Daoy (cell line): ENCODE measurements at regions not wholly inside any gene's neighbourhood (a gene's known extent, or its start where the extent isn't known, plus 50 kb on each side); places are given as distances from the start of the nearest gene placed in this dataset.

Source experiments
- DNase-seq: peaks from one replicate; pipeline ENCODE4 v3.0.0-alpha.2; 2015; ENCODE audit warnings: low read depth

DNA sequence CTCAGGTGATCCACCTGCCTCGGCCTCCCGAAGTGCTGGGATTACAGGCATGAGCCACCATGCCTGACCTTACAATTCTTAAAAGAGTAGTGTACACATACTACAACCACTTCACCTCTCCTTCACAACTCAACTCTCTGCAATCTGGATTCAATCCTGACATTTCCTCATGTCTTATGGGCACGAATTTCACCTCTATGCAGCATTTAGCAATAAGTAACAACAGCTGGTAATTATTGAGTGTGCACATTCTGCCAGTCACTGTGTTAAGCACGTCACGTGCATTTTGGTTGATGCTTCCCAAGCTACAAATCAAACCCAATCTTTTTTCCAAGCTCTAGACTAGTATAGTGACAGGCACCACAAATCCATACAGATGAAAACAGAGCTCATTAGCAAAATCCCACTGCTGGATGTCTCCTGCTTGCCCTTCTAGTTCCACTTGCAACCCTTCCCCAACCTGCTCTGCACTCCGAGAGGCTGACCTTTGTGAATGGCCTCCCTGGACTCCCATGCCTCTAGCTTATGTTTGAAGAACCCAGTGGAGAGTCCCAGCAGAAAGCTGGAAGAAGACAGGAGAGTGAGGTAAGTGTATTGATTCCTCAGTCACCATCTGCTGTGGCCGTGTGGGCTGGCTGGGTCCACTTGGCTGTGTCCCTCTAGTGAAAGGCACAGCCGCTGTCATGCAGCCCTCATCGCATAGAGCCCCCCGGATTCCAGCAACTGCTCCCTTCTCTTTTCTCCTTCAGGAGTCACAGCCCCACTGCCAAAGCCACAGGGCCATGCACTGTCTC, 176.5 kb downstream of the MEX3B start:
- no peak for DNase-seq

GRCh38 chr15:81865850-81866537, 179.8 kb downstream of the MEX3B start:
- no peak for DNase-seq

- peak; percentile 6 for DNase-seq
Measured at GRCh38 chr15:81863162-81863561, 182.7 kb downstream of the MEX3B start.

- DNase-seq = no peak
Measured at GRCh38 chr15:81859737-81860516, 185.9 kb downstream of the MEX3B start.

DNA sequence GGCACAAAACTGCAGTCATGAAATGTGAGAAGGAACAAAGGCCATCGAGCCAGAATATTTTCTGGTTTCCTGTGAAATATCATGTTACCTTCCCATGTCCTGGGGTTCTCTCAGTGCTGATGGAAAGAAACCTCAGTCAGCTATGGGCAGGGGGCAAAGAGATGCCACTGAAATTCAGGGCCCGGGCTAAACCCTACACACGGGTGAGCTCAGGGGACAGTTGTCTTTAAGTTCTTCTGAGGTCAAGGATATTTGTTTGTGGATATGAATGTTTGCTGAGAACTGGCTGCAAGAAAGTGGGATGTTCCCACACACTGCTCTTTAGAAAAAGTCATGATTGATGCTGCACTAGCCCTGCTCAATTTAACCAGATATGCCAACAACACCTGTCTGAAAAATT, 187.2 kb downstream of the MEX3B start:
- DNase-seq = no peak

- no peak for DNase-seq
Measured at GRCh38 chr15:81858136-81858535, 187.7 kb downstream of the MEX3B start.

DNA sequence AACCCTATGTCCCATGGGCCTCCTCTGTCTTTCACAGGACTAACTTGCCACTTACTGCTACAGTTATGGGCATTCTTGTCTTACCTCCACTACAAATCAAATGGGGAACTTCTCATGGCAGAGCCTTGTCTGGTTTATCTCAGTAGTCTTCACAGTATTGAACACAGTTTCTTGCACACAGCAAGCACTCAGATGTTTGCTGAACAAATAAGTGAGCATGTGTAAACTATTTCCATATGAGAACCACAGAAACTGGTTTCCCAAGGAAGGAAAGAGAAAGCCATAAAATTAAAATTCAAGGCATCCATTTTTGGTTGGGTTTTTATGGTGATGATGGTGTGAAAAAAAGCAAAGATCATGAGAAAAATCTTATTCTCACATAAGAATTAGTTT, 189.2 kb downstream of the MEX3B start:
- no peak for DNase-seq

GRCh38 chr15:81856001-81856633, 189.7 kb downstream of the MEX3B start:
- DNase-seq = no peak

- no peak for DNase-seq
Measured at GRCh38 chr15:81853150-81853748, 192.6 kb downstream of the MEX3B start.

GRCh38 chr15:81852411-81853149, 193.2 kb downstream of the MEX3B start:
- no peak for DNase-seq

DNA sequence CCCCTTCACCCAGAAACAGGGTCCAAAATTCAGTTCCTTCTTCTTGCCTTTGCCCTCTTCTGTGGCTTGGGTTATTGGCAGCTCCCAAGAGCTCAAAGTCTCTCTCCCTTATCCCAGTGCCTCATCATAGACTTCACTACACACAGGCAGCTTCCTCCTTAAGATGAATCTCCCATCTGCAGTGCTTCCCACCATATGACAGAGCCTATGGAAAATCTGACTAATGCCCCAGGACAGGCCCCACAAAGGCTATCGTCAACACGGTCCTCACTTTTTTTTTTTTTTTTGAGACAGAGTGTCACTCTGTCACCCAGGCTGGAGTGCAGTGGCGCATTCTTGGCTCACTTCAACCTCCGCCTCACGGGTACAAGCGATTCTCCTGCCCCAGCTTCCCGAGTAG, 194.1 kb downstream of the MEX3B start:
- no peak for DNase-seq

DNA sequence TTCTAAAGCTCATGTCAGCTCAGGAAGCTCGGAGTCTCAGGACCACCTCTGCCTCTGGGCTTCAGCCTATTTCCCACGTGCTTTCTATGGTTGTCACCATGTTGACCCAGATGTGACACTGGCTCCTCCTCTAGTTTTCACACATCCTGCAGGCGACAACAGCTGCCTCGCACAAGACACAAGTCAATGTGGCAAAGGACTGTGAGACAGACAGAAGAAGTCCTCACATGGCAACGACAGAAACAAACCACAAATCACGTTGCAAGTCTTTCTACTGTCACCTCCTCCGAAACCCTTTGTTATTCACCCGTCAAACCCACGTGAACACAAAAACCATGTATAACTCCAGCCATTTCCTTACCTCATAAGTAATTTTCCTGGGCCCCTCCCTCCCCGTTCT, 194.5 kb downstream of the MEX3B start:
- no peak for DNase-seq

DNA sequence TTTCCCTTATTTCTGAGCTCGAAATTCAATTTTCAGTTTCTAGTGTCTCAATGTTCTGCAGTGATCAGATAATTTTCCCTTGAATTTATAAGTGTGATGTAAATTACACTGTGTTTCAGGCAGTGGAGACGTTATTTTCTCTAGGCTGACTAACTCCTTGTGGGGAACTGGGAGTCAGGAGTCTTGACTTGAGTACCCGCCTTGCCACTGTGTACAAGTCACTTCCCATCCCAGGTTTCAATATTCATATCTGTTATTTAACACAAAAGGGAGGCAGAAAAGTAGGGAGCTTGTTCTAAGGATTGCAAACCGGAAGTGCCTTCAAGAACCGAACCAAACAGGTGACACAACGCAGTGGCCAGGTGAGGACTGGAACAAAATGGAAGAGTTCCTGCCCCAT, 196.5 kb downstream of the MEX3B start:
- no peak for DNase-seq

- DNase-seq = no peak
Measured at GRCh38 chr15:81848701-81849100, 197.1 kb downstream of the MEX3B start.

GRCh38 chr15:81843757-81844407, 201.9 kb downstream of the MEX3B start:
- no peak for DNase-seq

GRCh38 chr15:81843226-81843625, 202.6 kb downstream of the MEX3B start:
- no peak for DNase-seq

GRCh38 chr15:81839387-81839786, 206.4 kb downstream of the MEX3B start:
- DNase-seq = no peak

DNA sequence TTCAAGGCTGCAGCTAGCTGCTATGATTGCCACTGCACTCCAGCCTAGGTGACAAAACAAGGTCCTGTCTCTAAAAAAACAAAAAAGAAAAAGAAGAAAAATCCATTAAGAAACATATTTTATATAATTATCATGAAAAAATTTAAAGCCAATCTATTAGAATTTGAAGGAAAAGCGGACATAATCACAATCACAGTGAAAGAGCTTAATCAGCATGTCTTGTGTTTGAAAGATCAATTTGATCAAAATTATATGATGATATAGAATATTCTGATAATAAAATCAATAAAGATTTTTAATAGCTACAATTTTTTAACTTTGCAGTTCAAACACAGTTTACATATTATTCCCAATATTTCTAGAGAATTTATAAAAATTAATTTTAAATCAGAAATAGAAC, 210.1 kb downstream of the MEX3B start:
- no peak for DNase-seq

DNA sequence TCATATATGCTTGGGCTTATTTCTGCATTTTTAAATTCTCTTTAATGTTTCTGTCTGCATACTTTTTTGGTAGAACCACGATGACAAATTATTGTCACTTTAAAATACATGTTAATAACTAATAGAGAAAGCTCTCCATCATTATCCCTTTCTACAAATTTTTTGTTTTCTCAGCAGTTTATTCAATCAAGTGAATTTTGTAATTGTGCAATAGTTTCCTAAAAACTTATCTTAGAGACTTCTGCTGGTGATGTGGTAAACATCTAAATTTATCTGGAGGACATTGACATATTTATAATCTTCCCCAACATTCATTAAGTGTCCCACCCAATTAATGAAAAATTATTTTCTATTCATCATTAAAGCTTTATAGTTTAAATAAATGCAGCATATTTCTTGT, 215.3 kb downstream of the MEX3B start:
- DNase-seq = no peak

DNA sequence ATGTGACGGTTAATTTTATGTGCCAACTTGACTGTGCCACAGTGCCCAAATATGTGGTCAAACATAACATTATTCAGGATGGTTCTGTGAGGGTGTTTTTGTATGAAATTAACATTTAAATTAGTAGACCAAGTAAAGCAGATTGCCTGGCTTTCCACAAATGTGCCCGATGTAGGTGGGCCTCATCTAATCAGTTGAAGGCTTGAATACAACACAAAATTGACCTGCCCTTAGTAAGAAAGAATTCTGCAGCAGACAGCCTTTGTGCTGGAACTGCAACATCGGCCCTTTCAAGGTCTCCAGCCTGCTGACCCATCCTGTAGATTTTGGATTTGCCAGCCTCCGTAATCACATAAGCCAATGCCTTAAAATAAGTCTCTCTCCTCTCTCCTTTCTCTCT, 215.9 kb downstream of the MEX3B start:
- no peak for DNase-seq

DNA sequence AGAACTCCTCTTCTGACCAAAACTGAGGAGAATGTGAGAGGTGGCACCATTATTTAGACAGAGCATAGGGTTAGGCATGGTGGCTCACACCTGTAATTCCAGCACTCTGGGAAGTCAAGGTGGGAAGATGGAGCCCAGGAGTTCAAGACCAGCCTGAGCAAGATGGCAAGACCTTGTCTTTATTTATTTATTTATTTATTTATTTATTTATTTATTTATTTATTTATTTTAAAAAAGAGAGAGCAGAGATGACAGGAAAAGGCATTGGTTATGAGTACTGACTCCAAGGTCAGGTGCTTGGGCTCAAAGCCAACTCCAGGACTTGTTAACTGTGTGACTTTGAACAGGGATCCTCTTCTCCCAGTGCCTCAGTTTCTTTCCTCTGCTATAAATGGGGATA, 217.7 kb downstream of the MEX3B start:
- no peak for DNase-seq
